H9 (cell line): ENCODE measurements at regions not wholly inside any gene's neighbourhood (a gene's known extent, or its start where the extent isn't known, plus 50 kb on each side); places are given as distances from the start of the nearest gene placed in this dataset.

Experiments
- DNase-seq: peaks from one replicate; pipeline ENCODE4 v3.0.0-alpha.2; 2017
- H2AFZ ChIP-seq: one replicate; pipeline ENCODE4 v1.6.1; 2013; ENCODE audit warnings: mild to moderate bottlenecking, low read length, control low read depth, moderate library complexity
- H2AK5ac ChIP-seq: 2 replicates; pipeline ENCODE4 v1.6.1; 2013; ENCODE audit warnings: low read length, control low read depth, mixed read lengths; ENCODE audit not compliant: insufficient read length
- H2BK120ac ChIP-seq: one replicate; pipeline ENCODE4 v1.6.1; 2013; ENCODE audit warnings: low read depth, mild to moderate bottlenecking, low read length, control low read depth, inconsistent platforms; ENCODE audit not compliant: poor library complexity, severe bottlenecking
- H2BK12ac ChIP-seq: 2 replicates; pipeline ENCODE4 v1.6.1; 2013; ENCODE audit warnings: low read length, control low read depth, mixed read lengths, low read depth; ENCODE audit not compliant: insufficient read length
- H2BK15ac ChIP-seq: 2 replicates; pipeline ENCODE4 v1.6.1; 2013; ENCODE audit warnings: low read depth, low read length, control low read depth
- H2BK20ac ChIP-seq: one replicate; pipeline ENCODE4 v1.6.1; 2013; ENCODE audit warnings: low read depth, mild to moderate bottlenecking, low read length, control low read depth, inconsistent platforms; ENCODE audit not compliant: poor library complexity, severe bottlenecking
- H2BK5ac ChIP-seq: 2 replicates; pipeline ENCODE4 v1.6.1; 2013; ENCODE audit warnings: low read length, control low read depth, mixed read lengths; ENCODE audit not compliant: insufficient read length
- H3K14ac ChIP-seq: 2 replicates; pipeline ENCODE4 v1.6.1; 2013; ENCODE audit warnings: low read length, control low read depth; ENCODE audit not compliant: insufficient read depth
- H3K18ac ChIP-seq: 2 replicates; pipeline ENCODE4 v1.6.1; 2013; ENCODE audit warnings: low read depth, mild to moderate bottlenecking, mixed read lengths, low read length, control low read depth; ENCODE audit not compliant: insufficient read length
- H3K23ac ChIP-seq: 2 replicates; pipeline ENCODE4 v1.6.1; 2013; ENCODE audit warnings: low read length, control low read depth, mixed read lengths, low read depth; ENCODE audit not compliant: insufficient read length
- H3K23me2 ChIP-seq: 2 replicates; pipeline ENCODE4 v1.6.1; 2013; ENCODE audit warnings: low read depth, mild to moderate bottlenecking, mixed read lengths, low read length, control low read depth; ENCODE audit not compliant: insufficient read length, poor library complexity, severe bottlenecking
- H3K27ac ChIP-seq: 2 replicates; pipeline ENCODE4 v1.5.1; 2013; ENCODE audit warnings: low read length, control low read depth, mixed read lengths, low read depth; ENCODE audit not compliant: insufficient read length
- H3K27me3 ChIP-seq: 2 replicates; pipeline ENCODE4 v1.6.1; 2013; ENCODE audit warnings: low read length, control low read depth, inconsistent platforms; ENCODE audit not compliant: insufficient read depth
- H3K4ac ChIP-seq: 2 replicates; pipeline ENCODE4 v1.6.1; 2013; ENCODE audit warnings: low read depth, mild to moderate bottlenecking, control low read depth, inconsistent platforms, low read length, moderate library complexity
- H3K4me1 ChIP-seq: 2 replicates; pipeline ENCODE4 v1.6.1; 2013; ENCODE audit warnings: low read length, control low read depth, inconsistent platforms; ENCODE audit not compliant: insufficient read depth
- H3K4me2 ChIP-seq: 2 replicates; pipeline ENCODE4 v1.6.1; 2013; ENCODE audit warnings: low read length, control low read depth, mixed read lengths; ENCODE audit not compliant: insufficient read length, insufficient read depth
- H3K56ac ChIP-seq: 2 replicates; pipeline ENCODE4 v1.6.1; 2013; ENCODE audit warnings: low read depth, mild to moderate bottlenecking, mixed read lengths, low read length, control low read depth; ENCODE audit not compliant: insufficient read length
- H3K79me1 ChIP-seq: 2 replicates; pipeline ENCODE4 v1.6.1; 2013; ENCODE audit warnings: low read depth, mild to moderate bottlenecking, moderate library complexity, low read length, control low read depth, inconsistent platforms; ENCODE audit not compliant: insufficient read depth, poor library complexity, severe bottlenecking
- H3K79me2 ChIP-seq: 2 replicates; pipeline ENCODE4 v1.6.1; 2013; ENCODE audit warnings: low read length, control low read depth, inconsistent platforms; ENCODE audit not compliant: insufficient read depth
- H3K9ac ChIP-seq: 2 replicates; pipeline ENCODE4 v1.6.1; 2013; ENCODE audit warnings: low read length, control low read depth, mixed read lengths; ENCODE audit not compliant: insufficient read length; ENCODE audit errors: extremely low read depth
- H3K9me3 ChIP-seq: one replicate; pipeline ENCODE4 v1.6.1; 2013; ENCODE audit warnings: low read depth, low read length, inconsistent platforms; ENCODE audit not compliant: control insufficient read depth
- H3T11ph ChIP-seq: one replicate; pipeline ENCODE4 v1.6.1; 2013; ENCODE audit warnings: mild to moderate bottlenecking, low read length, control low read depth, inconsistent platforms
- H4K20me1 ChIP-seq: one replicate; pipeline ENCODE4 v1.6.1; 2013; ENCODE audit not compliant: control insufficient read depth, insufficient read length, insufficient read depth
- H4K5ac ChIP-seq: 2 replicates; pipeline ENCODE4 v1.6.1; 2013; ENCODE audit warnings: low read depth, mild to moderate bottlenecking, mixed read lengths, low read length, control low read depth; ENCODE audit not compliant: insufficient read length
- H4K8ac ChIP-seq: replicated peaks from 2 replicates; pipeline ENCODE4 v1.6.1; 2013; ENCODE audit warnings: low read length, control low read depth, mixed read lengths, low read depth; ENCODE audit not compliant: insufficient read length
- H4K91ac ChIP-seq: 2 replicates; pipeline ENCODE4 v1.6.1; 2013; ENCODE audit warnings: low read depth, mild to moderate bottlenecking, moderate library complexity, mixed read lengths, low read length, control low read depth; ENCODE audit not compliant: insufficient read length
- H3K27ac Mint-ChIP-seq, 3 experiments: 2 replicates in 2 of 3; 3 replicates in 1 of 3; pipeline ENCODE4 v1.8.0; 2020 to 2021; ENCODE audit warnings: mixed read lengths in 3 of 3, mild to moderate bottlenecking in 1 of 3, moderate library complexity in 1 of 3
- H3K27me3 Mint-ChIP-seq: 2 replicates; pipeline ENCODE4 v1.8.0; 2021; ENCODE audit warnings: low read depth, mild to moderate bottlenecking, moderate library complexity, mixed read lengths
- H3K36me3 Mint-ChIP-seq, 3 experiments: 2 replicates in 2 of 3; 3 replicates in 1 of 3; pipeline ENCODE4 v1.8.0; 2020 to 2021; ENCODE audit warnings: low read depth in 3 of 3, mixed read lengths in 3 of 3; ENCODE audit not compliant: insufficient read depth in 1 of 3
- H3K4me1 Mint-ChIP-seq, 2 experiments: 2 replicates each; pipeline ENCODE4 v1.8.0; 2020; ENCODE audit warnings: mixed read lengths in 2 of 2
- H3K4me3 Mint-ChIP-seq, 2 experiments: 2 replicates in 1 of 2; 3 replicates in 1 of 2; pipeline ENCODE4 v1.8.0; 2020 to 2021; ENCODE audit warnings: mild to moderate bottlenecking in 2 of 2, mixed read lengths in 2 of 2, moderate library complexity in 1 of 2
- H3K9me3 Mint-ChIP-seq, 2 experiments: 2 replicates in 1 of 2; 3 replicates in 1 of 2; pipeline ENCODE4 v1.8.0; 2020; ENCODE audit warnings: mild to moderate bottlenecking in 2 of 2, mixed read lengths in 2 of 2, moderate library complexity in 1 of 2
- WGBS: extraction: QIAGEN DNeasy Blood & Tissue Kit; methylation state at CpG from one replicate; pipeline ENCODE4 v1.1.7; 2013; ENCODE audit warnings: missing lambda C conversion rate, low lambda C conversion rate, mixed read lengths; ENCODE audit not compliant: insufficient read length; ENCODE audit errors: extremely low coverage; 5-methylcytosine and 5-hydroxymethylcytosine counted together
- TF ChIP-seq, protein P1 (sequence below): fragments of 200-600 bp; sonication (generic); conservative IDR thresholded peaks from 3 replicates; pipeline ENCODE4 v1.8.0; 2021; ENCODE audit warnings: antibody characterized with exemption, mild to moderate bottlenecking

DNA sequence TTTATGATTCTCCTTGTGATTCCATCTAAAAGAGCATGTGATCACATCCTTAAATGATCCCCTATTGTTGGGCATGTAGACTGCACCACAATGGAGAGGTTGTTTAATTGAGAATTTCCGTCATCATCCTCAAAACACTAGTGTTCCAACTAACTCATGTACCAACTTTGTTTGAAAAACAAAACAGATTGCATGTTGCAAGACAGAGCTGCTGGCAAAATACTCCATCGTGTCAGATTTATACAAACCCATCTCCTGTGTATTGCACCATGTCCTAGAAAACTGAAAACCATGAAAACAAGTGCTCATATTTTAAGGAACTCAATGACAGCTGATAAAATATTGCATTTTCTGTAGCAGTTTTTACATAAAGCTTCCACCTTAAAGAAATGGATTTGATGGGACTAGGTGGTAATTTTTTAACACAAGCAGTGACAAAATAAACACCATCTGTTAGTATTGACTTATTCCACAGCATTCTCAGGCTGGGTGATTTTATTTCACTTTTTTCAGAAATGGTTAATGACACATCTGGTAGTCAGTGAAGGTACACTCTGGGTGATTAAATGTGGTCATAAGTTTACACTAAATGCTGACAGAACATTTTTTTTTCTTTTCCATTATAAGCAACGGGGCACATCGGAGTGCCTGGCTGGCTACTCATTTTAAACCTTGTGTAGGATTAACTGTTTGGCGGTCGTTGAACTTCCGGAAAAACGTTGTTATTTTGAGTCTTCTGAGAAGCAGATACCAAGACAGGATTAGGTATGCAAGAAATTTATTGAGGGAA lies 602.9 kb upstream of the WWC1 start:
- Histone ChIP-seq H3K4me2 (no peak overlapping the region), H4K91ac (no peak overlapping the region), H2BK12ac (no peak overlapping the region), H3K4me1 (no peaks in the 10 kb centered on the region), H3K79me1 (no peaks in the 10 kb centered on the region), H3K27me3 (no peaks in the 10 kb centered on the region), H3K27ac (no peak overlapping the region), H2BK15ac (no peak overlapping the region), H2AFZ (no peak overlapping the region), H2BK5ac (no peak overlapping the region), H3K18ac (no peak overlapping the region), H3K9me3 (no peaks in the 10 kb centered on the region), H3K23ac (no peak overlapping the region), H3K9ac (no peak overlapping the region), H3K14ac (no peak overlapping the region), H2BK20ac (no peak overlapping the region), H3T11ph (no peak overlapping the region), H3K56ac (no peak overlapping the region), H4K20me1 (no peaks in the 10 kb centered on the region), H4K5ac (no peak overlapping the region), H3K79me2 (no peaks in the 10 kb centered on the region), H3K23me2 (no peaks in the 10 kb centered on the region), H3K4ac (no peak overlapping the region), H2BK120ac (no peak overlapping the region), H4K8ac (no peak overlapping the region), H2AK5ac (no peak overlapping the region)
- no peak for DNase-seq
- TF ChIP-seq, protein P1, sequence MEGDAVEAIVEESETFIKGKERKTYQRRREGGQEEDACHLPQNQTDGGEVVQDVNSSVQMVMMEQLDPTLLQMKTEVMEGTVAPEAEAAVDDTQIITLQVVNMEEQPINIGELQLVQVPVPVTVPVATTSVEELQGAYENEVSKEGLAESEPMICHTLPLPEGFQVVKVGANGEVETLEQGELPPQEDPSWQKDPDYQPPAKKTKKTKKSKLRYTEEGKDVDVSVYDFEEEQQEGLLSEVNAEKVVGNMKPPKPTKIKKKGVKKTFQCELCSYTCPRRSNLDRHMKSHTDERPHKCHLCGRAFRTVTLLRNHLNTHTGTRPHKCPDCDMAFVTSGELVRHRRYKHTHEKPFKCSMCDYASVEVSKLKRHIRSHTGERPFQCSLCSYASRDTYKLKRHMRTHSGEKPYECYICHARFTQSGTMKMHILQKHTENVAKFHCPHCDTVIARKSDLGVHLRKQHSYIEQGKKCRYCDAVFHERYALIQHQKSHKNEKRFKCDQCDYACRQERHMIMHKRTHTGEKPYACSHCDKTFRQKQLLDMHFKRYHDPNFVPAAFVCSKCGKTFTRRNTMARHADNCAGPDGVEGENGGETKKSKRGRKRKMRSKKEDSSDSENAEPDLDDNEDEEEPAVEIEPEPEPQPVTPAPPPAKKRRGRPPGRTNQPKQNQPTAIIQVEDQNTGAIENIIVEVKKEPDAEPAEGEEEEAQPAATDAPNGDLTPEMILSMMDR, result no peak
- WGBS, result no CpG with 5 or more reads among the region's 8 CpGs
- H3K4me1 Mint-ChIP-seq, result peaks cover 0 to 2% of the 10 kb centered on the region in 2 experiments; a peak in 2 of 4 replicates
- H3K27ac Mint-ChIP-seq, result no peak overlapping the region
- H3K4me3 Mint-ChIP-seq, result no peak overlapping the region
- no peaks in the 10 kb centered on the region; a peak in 1 of 7 replicates for H3K36me3 Mint-ChIP-seq
- no peaks in the 10 kb centered on the region for H3K27me3 Mint-ChIP-seq
- H3K9me3 Mint-ChIP-seq, result 0 out of 5 replicates have a peak, but pooled peaks cover 0 to 3% of the 10 kb centered on the region in 2 experiments
